LNCAP (cell line): ENCODE measurements at regions not wholly inside any gene's neighbourhood (a gene's known extent, or its start where the extent isn't known, plus 50 kb on each side); places are given as distances from the start of the nearest gene placed in this dataset.

Experiments
- TF ChIP-seq, protein P1 (sequence below): fragments of 450-650 bp; IDR thresholded peaks from 2 replicates; pipeline ENCODE4 v1.5.1; 2017; ENCODE audit warnings: mild to moderate bottlenecking

DNA sequence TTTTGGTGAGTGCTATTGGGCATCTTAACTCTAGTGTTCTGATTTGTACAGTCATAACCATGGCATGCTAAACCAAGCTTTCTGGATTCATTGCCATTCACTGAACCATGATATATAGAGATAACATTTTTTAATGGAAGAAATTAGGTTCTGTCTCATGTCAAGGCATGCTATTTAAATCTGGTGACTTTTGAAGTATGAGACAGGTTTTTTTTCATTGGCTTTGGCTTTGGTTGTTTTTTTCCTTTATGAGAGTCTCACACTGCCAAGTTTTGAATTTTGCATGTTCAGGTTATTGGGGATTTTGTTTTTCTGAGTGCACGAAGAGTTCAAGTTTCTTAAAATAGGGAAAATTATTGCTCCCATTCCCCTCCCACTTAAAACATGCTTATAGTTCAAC is 141.3 kb upstream of the ADAMTS5 start:
- TF ChIP-seq, protein P1, sequence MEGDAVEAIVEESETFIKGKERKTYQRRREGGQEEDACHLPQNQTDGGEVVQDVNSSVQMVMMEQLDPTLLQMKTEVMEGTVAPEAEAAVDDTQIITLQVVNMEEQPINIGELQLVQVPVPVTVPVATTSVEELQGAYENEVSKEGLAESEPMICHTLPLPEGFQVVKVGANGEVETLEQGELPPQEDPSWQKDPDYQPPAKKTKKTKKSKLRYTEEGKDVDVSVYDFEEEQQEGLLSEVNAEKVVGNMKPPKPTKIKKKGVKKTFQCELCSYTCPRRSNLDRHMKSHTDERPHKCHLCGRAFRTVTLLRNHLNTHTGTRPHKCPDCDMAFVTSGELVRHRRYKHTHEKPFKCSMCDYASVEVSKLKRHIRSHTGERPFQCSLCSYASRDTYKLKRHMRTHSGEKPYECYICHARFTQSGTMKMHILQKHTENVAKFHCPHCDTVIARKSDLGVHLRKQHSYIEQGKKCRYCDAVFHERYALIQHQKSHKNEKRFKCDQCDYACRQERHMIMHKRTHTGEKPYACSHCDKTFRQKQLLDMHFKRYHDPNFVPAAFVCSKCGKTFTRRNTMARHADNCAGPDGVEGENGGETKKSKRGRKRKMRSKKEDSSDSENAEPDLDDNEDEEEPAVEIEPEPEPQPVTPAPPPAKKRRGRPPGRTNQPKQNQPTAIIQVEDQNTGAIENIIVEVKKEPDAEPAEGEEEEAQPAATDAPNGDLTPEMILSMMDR, result no peak

DNA sequence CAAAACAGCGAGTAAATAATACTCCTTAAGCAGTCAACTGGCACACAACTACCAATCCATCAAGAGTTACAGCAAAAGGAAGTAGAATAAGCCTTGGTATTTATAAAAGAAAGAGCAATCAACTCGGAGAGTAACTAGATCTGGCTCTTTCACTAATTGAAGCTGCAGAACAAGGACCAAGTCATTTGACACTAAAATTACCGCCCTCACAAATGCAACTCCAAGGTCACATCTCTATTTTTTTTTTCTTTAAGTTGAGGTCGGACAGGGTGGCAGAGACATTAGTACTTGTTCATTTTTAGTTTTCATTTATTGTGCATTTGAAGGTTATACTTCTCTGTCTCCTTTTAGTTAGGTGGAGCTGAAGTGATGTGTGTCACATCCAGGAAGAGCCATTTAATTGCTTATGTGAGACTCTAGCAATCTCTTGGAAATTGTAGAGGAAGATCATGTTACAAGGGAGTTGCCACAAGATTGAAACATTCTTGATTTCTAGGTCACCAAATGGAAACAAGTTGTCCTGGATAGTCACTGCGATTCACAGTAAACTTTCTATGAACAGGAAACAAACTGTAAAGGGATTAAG is 138.1 kb upstream of the ADAMTS5 start:
- TF ChIP-seq, protein P1, result no peak

DNA sequence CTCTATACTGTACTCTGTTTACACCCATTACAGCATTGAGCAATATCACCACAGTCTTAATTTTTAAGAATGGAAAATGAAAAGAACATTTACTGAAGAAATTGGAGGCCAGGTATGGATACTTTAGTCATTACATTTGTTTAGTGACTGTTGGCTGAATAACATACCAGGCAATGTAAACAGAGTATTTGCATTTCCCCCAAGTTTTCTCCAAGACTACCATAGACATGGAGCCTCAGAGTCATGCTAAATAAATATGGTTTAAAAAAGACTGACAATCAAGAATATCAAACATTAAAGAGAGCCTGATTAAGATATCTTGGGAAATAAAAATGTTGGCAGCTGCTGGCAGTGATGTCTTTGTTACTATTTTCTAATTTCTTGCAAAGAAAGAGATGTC is 136.9 kb upstream of the ADAMTS5 start:
- TF ChIP-seq, protein P1, result no peak

DNA sequence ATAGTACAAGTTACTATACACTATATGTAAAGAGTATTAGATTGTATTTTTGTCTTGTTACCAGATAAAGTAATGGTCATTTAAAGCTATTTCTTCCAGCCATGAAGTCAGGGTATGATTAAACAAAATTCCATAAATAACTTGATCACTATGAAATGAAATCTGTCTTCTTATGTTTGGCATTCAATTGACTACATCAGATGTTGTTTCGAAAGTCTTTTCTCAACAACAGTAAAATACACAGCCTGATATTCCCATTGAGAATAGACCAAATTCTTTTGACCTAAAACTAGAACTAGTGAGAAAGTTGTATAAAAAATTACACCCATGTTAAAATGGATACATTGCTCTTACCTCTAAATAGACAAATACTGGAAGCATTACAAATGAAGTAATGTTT is 134.6 kb upstream of the ADAMTS5 start:
- TF ChIP-seq, protein P1, result no peak

DNA sequence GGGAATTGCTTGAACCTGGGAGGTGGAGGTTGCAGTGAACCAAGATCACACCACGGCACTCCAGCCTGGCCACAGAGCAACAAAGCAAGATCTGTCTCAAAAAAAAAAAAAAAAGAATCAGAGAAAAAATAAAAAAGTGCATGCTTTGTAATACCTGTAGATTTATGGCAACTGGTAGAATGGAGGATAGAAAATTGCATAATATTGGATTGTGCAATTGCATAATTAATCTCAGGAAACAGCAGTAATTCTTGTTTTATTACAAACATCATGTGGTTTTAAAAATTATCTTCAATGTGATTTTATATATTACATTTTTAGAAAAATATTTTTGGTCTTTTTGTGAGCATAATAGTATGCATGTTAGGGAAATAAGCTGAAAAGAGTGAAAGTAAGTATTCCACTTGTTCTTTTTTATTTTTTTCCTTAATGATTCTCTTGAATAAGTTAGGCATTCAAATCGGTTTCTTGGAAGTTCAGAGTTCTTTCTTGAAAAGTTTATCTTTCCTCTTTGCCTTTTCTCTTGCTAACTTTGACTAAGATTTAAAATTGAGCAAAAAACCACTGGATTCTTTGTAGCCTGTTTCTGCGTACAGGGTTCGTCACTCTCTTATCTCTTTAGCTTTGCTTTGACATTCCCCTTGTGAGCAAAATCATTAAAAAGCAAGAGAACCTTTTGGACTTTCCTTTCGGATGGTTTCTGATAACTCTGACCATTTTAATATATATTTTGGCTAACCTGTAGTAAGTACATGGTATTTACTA is 127.5 kb upstream of the ADAMTS5 start:
- TF ChIP-seq, protein P1, result no peak

DNA sequence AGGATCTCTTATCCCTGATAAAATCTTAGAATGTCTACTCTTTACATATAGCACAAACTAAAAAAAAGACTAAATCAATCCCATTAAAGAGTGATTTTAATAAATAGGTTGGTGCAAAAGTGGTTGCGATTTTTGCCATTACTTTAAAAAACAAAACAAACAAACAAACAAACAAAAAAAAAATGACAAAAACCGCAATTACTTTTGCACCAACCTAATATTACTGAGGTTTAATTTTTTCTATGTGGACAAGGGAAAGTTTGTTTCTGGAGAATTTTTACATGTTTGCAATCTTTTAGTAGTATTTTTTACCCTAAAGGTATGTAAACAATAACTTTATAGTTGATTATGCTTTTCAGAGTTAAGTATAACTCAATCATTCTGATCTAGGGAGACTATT is 119.7 kb upstream of the ADAMTS5 start:
- TF ChIP-seq, protein P1, result no peak

DNA sequence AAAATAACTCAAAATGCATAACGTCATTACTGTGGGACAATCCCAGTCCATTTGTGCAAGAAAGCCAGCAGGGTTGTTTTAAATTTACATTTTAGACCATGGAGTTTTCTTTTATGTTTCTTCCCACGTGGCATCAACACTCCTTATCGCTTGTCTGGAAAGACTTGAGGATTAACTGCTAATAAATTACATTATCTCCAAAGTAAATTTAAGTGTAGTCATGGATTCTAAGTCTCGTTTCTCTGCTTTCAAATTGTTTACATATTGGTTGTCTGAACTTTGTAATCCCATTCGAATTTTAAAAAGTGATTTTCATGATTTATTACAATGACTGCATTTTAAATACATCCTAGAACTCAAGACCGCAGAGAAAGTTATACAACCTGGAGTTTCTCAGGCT is 119.3 kb upstream of the ADAMTS5 start:
- TF ChIP-seq, protein P1, result no peak
